ENCODE measurements at regions not wholly inside any gene's neighbourhood (a gene's known extent, or its start where the extent isn't known, plus 50 kb on each side); places are given as distances from the start of the nearest gene placed in this dataset.
"Not testable (repeated sequence)": the region's sequence is repeated elsewhere in the genome, so short reads cannot be mapped to it uniquely, and the experiment has no call there.

GRCh38 chr2:129199501-129199900 is 780.0 kb upstream of the RAB6C start:
- DNase-seq (no peak), ATAC-seq (no peak)
- intact Hi-C loops (cut with DNase I) = no loop called here
- Histone ChIP-seq H3K4me1 (no peaks in the 10 kb centered on the region), H3K9me3 (no peaks in the 10 kb centered on the region), H3K4me3 (no peak overlapping the region), H3K27me3 (ENCODE audit: insufficient read depth in 3 of 3, low read length in 2 of 3) (no peaks in the 10 kb centered on the region), H3K36me3 (ENCODE audit: insufficient read depth in 1 of 2, low read depth in 1 of 2) (no peaks in the 10 kb centered on the region), H3K27ac (no peak overlapping the region)
- TF ChIP-seq CTCF (IDR thresholded peaks at IDR 0.05) = no peak
- WGBS, 3 donors = 80 to 89% (median 82%) methylated on average over 5 of the region's 5 CpGs

DNA sequence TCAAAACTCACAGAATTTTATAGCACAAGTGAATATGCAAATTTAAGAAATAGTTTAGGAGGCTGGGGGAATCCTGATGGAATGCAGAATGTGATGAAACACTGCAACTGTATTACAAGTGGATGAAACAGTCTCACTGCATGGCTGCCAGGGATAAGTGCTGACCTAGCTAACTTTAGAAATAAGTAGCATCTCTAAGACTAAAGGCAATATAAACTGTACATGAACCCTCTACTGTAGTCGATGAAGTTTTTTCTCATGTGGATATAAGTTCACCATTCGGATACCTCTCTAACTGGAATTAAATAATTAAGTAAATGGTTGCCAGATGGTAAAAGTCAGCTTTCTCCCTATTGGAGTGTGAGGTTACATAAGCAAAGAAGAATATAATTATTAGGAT is 777.8 kb upstream of the RAB6C start:
- ATAC-seq (no peak), DNase-seq (no peak)
- Histone ChIP-seq H3K9me3 (no peaks in the 10 kb centered on the region), H3K27ac (no peak overlapping the region), H3K4me3 (no peak overlapping the region), H3K4me1 (no peaks in the 10 kb centered on the region), H3K36me3 (ENCODE audit: insufficient read depth in 1 of 2, low read depth in 1 of 2) (no peaks in the 10 kb centered on the region), H3K27me3 (ENCODE audit: insufficient read depth in 3 of 3, low read length in 2 of 3) (no peaks in the 10 kb centered on the region)
- TF ChIP-seq CTCF (IDR thresholded peaks at IDR 0.05) = no peak
- intact Hi-C loops (cut with DNase I) = no loop called here
- 74 to 81% (median 80%) methylated on average over 2 of the region's 2 CpGs for WGBS, 3 donors

DNA sequence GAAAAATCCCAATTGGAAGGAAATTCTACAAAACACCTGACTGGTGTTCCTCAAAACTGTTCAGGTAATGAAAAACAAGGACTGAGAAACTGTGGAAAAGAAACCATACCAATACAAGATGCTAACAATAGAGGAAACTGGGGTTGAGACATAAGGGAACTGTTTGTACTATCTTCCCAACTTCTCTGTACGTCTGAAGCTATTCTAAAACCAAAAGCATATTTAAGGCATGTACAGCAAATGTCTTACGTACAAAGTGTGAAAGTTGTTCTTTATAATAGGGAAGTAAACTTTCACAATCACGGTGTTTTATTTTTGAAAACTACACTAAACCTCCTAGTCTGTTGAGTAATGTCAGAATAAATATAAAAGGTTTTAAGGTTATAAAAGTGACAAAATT is 776.1 kb upstream of the RAB6C start:
- Histone ChIP-seq H3K27ac (no peak overlapping the region), H3K4me1 (no peaks in the 10 kb centered on the region), H3K36me3 (ENCODE audit: insufficient read depth in 1 of 2, low read depth in 1 of 2) (no peaks in the 10 kb centered on the region), H3K9me3 (no peaks in the 10 kb centered on the region), H3K4me3 (no peak overlapping the region), H3K27me3 (ENCODE audit: insufficient read depth in 3 of 3, low read length in 2 of 3) (no peaks in the 10 kb centered on the region)
- intact Hi-C loops (cut with DNase I) = no loop called here
- no peak for TF ChIP-seq CTCF (IDR thresholded peaks at IDR 0.05)
- ATAC-seq = no peak
- no peak for DNase-seq
- WGBS, 3 donors = 64 to 77% (median 65%) methylated on average over 3 of the region's 3 CpGs

DNA sequence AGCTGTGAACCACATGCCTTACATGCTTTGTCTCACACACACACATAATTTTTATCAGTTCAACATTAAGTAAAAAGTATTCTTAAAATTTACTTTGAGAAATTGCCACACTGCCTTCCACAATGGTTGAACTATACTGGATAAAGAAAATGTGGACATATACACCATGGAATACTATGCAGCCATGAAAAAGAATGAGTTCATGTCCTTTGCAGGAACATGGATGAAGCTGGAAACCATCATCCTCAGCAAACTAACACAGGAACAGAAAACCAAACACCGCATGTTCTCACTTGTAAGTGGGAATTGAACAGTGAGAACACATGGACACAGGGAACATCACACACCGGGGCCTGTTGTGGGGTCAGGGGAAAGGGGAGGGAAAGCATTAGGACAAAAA is 774.9 kb upstream of the RAB6C start:
- H3K9me3 ChIP-seq; H3K4me3 ChIP-seq; ATAC-seq; H3K36me3 ChIP-seq (ENCODE audit: insufficient read depth in 1 of 2, low read depth in 1 of 2); DNase-seq; H3K27ac ChIP-seq; H3K4me1 ChIP-seq; H3K27me3 ChIP-seq (ENCODE audit: insufficient read depth in 3 of 3, low read length in 2 of 3); intact Hi-C loops (cut with DNase I): not testable (repeated sequence)
- 96 to 97% (median 96%) methylated on average over 2 of the region's 2 CpGs for WGBS, 3 donors

GRCh38 chr2:129205176-129205575 is 774.3 kb upstream of the RAB6C start:
- Histone ChIP-seq H3K27me3 (ENCODE audit: insufficient read depth in 3 of 3, low read length in 2 of 3) (no peaks in the 10 kb centered on the region), H3K27ac (no peak overlapping the region), H3K36me3 (ENCODE audit: insufficient read depth in 1 of 2, low read depth in 1 of 2) (no peaks in the 10 kb centered on the region), H3K4me1 (no peaks in the 10 kb centered on the region), H3K9me3 (no peaks in the 10 kb centered on the region), H3K4me3 (no peak overlapping the region)
- DNase-seq (no peak), ATAC-seq (no peak)
- 32 to 82% (median 48%) methylated on average over 1 of the region's 1 CpG for WGBS, 3 donors
- TF ChIP-seq CTCF (IDR thresholded peaks at IDR 0.05) = no peak
- intact Hi-C loops (cut with DNase I) = no loop called here

All from psoas muscle (tissue), 7 donors.